Keratinocyte (primary cell): ENCODE measurements at regions not wholly inside any gene's neighbourhood (a gene's known extent, or its start where the extent isn't known, plus 50 kb on each side); places are given as distances from the start of the nearest gene placed in this dataset.
"Not testable (repeated sequence)": the region's sequence is repeated elsewhere in the genome, so short reads cannot be mapped to it uniquely, and the experiment has no call there.

ENCODE experiments used
- DNase-seq: peaks from one replicate; pipeline ENCODE4 v3.0.0-alpha.2; 2011; ENCODE audit warnings: low read depth, missing footprints, low spot score
- FAIRE-seq: peaks from 2 replicates; lab custom pipeline; 2011; peaks lifted over from hg19 to GRCh38; lab: Jason Lieb, UNC
- H2AFZ ChIP-seq: 2 replicates; pipeline ENCODE4 v1.6.0; 2012; ENCODE audit warnings: low read length, control low read depth, inconsistent platforms; ENCODE audit not compliant: control insufficient read depth
- H3K27ac ChIP-seq: 2 replicates; pipeline ENCODE4 v1.5.1; 2011; ENCODE audit warnings: low read length; ENCODE audit not compliant: control insufficient read depth, insufficient read depth
- H3K27me3 ChIP-seq: 3 replicates; pipeline ENCODE4 v1.6.0; 2011; ENCODE audit warnings: low read length; ENCODE audit not compliant: control insufficient read depth, insufficient read depth; ENCODE audit errors: extremely low read depth
- H3K36me3 ChIP-seq, 2 experiments: 2 replicates in 1 of 2; 3 replicates in 1 of 2; pipeline ENCODE4 v1.5.1; 2011; ENCODE audit warnings: low read length in 2 of 2, mild to moderate bottlenecking in 1 of 2; ENCODE audit not compliant: control insufficient read depth in 2 of 2, insufficient read depth in 2 of 2; ENCODE audit errors: extremely low read depth in 1 of 2
- H3K4me1 ChIP-seq: 3 replicates; pipeline ENCODE4 v1.5.1; 2011; ENCODE audit warnings: low read length; ENCODE audit not compliant: control insufficient read depth, insufficient read depth; ENCODE audit errors: extremely low read depth
- H3K4me2 ChIP-seq: 3 replicates; pipeline ENCODE4 v1.6.0; 2011; ENCODE audit warnings: low read depth, low read length; ENCODE audit not compliant: control insufficient read depth, insufficient read depth; ENCODE audit errors: extremely low read depth
- H3K4me3 ChIP-seq, 3 experiments: fragments of 200-600 bp in 1 of 3; sonication (generic) in 1 of 3; 2 replicates in 2 of 3; 3 replicates in 1 of 3; pipeline ENCODE4 v1.5.1; 2011 to 2016; ENCODE audit warnings: low read length in 3 of 3, mild to moderate bottlenecking in 3 of 3, control low read depth in 2 of 3, inconsistent platforms in 1 of 3, low read depth in 1 of 3, mixed read lengths in 1 of 3, mixed run types in 1 of 3, moderate library complexity in 1 of 3; ENCODE audit not compliant: control insufficient read depth in 2 of 3, insufficient read depth in 2 of 3; ENCODE audit errors: extremely low read depth in 1 of 3
- H3K79me2 ChIP-seq: 2 replicates; pipeline ENCODE4 v1.6.0; 2012; ENCODE audit warnings: low read length; ENCODE audit not compliant: control insufficient read depth, insufficient read depth
- H3K9ac ChIP-seq: 3 replicates; pipeline ENCODE4 v1.6.0; 2011; ENCODE audit warnings: low read length; ENCODE audit not compliant: control insufficient read depth, insufficient read depth; ENCODE audit errors: extremely low read depth
- H3K9me1 ChIP-seq: 3 replicates; pipeline ENCODE4 v1.6.0; 2011; ENCODE audit warnings: low read length; ENCODE audit not compliant: control insufficient read depth, insufficient read depth; ENCODE audit errors: extremely low read depth
- H3K9me3 ChIP-seq: 2 replicates; pipeline ENCODE4 v1.5.1; 2012; ENCODE audit warnings: low read depth, low read length; ENCODE audit not compliant: control insufficient read depth
- H4K20me1 ChIP-seq: 3 replicates; pipeline ENCODE4 v1.6.0; 2011; ENCODE audit warnings: low read length; ENCODE audit not compliant: control insufficient read depth, insufficient read depth; ENCODE audit errors: extremely low read depth
- EZH2 ChIP-seq: IDR thresholded peaks from one replicate; pipeline ENCODE4 v1.6.1; 2012; ENCODE audit warnings: inconsistent platforms, mild to moderate bottlenecking, low read length, moderate library complexity
- dilution Hi-C: fragments of 300-500 bp; cut with MboI; formaldehyde crosslinking; loops from one replicate; pipeline ENCODE4 v1.7.0; 2020; ENCODE audit warnings: low sequenced_read_pairs; ENCODE audit not compliant: extremely low pct_ligation_motif_present
- TF ChIP-seq, protein P1 (sequence below), 3 experiments: IDR thresholded peaks in 1 of 3; conservative IDR thresholded peaks in 1 of 3; optimal IDR thresholded peaks in 1 of 3; 2 replicates in 2 of 3; 3 replicates in 1 of 3; pipeline versions ENCODE3 to v1.5.1; 2011; ENCODE audit warnings: low read length in 3 of 3, mild to moderate bottlenecking in 3 of 3, moderate library complexity in 2 of 3, control low read depth in 1 of 3, inconsistent platforms in 1 of 3; ENCODE audit not compliant: insufficient read depth in 2 of 3; ENCODE audit errors: extremely low read depth in 1 of 3

DNA sequence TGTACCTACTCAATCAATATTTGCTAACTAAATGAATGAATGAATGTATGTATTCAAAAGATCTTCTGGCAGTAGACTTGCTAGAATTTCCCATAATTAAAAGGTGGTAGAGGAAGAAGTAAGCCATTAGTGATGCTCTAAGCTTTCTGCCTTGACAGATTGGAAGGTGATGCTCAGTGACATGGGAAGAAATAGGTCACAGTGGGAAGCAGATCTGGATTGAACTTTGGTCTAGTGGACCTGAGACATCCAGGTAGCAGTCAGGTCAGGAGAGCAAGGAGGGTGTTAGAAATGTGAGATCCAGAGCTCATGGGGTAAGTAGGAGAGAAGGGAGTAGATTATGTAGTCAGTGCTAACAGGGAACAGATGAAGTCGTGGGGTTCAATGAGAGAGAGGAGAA is 106.4 kb downstream of the SNX5 start:
- Histone ChIP-seq H2AFZ (no peak overlapping the region), H3K4me3 (no peak overlapping the region), H3K36me3 (no peaks in the 10 kb centered on the region), H3K79me2 (no peaks in the 10 kb centered on the region), H3K9ac (no peak overlapping the region), H3K9me1 (no peaks in the 10 kb centered on the region), H3K9me3 (peaks cover 6% of the 10 kb centered on the region), H3K27me3 (peaks cover 13% of the 10 kb centered on the region), H4K20me1 (no peaks in the 10 kb centered on the region), H3K27ac (no peak overlapping the region), H3K4me1 (peaks cover 8% of the 10 kb centered on the region), H3K4me2 (no peak overlapping the region)
- FAIRE-seq (no peak), DNase-seq (no peak)
- TF ChIP-seq EZH2 = no peak
- TF ChIP-seq, protein P1, sequence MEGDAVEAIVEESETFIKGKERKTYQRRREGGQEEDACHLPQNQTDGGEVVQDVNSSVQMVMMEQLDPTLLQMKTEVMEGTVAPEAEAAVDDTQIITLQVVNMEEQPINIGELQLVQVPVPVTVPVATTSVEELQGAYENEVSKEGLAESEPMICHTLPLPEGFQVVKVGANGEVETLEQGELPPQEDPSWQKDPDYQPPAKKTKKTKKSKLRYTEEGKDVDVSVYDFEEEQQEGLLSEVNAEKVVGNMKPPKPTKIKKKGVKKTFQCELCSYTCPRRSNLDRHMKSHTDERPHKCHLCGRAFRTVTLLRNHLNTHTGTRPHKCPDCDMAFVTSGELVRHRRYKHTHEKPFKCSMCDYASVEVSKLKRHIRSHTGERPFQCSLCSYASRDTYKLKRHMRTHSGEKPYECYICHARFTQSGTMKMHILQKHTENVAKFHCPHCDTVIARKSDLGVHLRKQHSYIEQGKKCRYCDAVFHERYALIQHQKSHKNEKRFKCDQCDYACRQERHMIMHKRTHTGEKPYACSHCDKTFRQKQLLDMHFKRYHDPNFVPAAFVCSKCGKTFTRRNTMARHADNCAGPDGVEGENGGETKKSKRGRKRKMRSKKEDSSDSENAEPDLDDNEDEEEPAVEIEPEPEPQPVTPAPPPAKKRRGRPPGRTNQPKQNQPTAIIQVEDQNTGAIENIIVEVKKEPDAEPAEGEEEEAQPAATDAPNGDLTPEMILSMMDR (optimal IDR thresholded peaks at IDR 0.05 in 1 of 3, IDR thresholded peaks at IDR 0.05 in 1 of 3, conservative IDR thresholded peaks at IDR 0.05 in 1 of 3; ENCODE audit: extremely low read depth in 1 of 3, insufficient read depth in 2 of 3, low read length in 3 of 3) = no peak
- dilution Hi-C loops = no loop called here

DNA sequence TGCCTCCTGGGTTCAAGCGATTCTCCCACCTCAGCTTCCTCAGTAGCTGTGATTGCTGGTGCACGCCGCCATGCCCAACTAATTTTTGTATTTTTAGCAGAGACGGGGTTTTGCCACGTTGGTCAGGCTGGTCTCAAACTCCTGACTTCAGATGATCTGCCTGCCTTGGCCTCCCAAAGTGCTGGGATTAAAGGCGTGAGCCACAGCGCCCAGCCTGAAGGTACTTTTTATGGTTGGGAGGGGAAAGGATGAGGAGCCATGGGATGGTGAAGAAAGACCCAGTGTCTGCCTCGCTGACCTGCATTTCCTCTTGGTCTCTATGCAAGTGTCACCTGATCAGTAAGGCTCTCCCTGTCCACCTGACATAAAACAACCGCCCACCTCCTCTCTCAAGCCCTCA is 107.0 kb downstream of the SNX5 start:
- H3K9me1 ChIP-seq, H3K79me2 ChIP-seq, H3K9me3 ChIP-seq, H4K20me1 ChIP-seq, H3K27ac ChIP-seq, dilution Hi-C loops, H3K9ac ChIP-seq, DNase-seq, H3K4me1 ChIP-seq, FAIRE-seq, H3K36me3 ChIP-seq, H3K4me3 ChIP-seq, H3K4me2 ChIP-seq, H2AFZ ChIP-seq: not testable (repeated sequence)
- H3K27me3 ChIP-seq = peaks cover 13% of the 10 kb centered on the region
